ENCODE measurements at regions not wholly inside any gene's neighbourhood (a gene's known extent, or its start where the extent isn't known, plus 50 kb on each side); places are given as distances from the start of the nearest gene placed in this dataset.

DNA sequence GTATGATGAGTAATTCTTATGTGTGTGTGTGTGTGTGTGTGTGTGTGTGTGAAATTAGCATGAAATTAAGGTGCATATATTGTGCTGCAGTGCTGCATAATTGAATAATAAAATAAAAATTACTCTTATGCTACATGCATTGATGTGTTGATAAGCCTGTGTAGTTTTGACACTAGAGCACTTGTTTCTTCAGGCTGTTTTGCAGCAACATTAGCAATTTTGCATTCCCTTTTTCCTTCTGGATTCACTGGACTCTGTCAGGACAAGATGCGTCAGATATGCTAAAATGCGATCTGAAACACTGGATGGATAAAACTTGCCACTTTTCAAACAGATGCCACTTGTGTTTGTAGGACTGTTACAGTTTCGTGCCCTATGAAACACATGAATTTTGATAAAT, 175.4 kb upstream of the ATP6AP2 start:
- TF ChIP-seq, protein P1, sequence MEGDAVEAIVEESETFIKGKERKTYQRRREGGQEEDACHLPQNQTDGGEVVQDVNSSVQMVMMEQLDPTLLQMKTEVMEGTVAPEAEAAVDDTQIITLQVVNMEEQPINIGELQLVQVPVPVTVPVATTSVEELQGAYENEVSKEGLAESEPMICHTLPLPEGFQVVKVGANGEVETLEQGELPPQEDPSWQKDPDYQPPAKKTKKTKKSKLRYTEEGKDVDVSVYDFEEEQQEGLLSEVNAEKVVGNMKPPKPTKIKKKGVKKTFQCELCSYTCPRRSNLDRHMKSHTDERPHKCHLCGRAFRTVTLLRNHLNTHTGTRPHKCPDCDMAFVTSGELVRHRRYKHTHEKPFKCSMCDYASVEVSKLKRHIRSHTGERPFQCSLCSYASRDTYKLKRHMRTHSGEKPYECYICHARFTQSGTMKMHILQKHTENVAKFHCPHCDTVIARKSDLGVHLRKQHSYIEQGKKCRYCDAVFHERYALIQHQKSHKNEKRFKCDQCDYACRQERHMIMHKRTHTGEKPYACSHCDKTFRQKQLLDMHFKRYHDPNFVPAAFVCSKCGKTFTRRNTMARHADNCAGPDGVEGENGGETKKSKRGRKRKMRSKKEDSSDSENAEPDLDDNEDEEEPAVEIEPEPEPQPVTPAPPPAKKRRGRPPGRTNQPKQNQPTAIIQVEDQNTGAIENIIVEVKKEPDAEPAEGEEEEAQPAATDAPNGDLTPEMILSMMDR (IDR thresholded peaks at IDR 0.05; ENCODE audit: unreplicated experiment): no peak
- H3K9me3 Mint-ChIP-seq (ENCODE audit: low read depth): peaks cover 31% of the 10 kb centered on the region
- no peak for DNase-seq (ENCODE audit: low spot score, unreplicated experiment)
- H3K27ac Mint-ChIP-seq: no peak overlapping the region
- no peaks in the 10 kb centered on the region for H3K36me3 Mint-ChIP-seq (ENCODE audit: insufficient read depth)
- no peaks in the 10 kb centered on the region for H3K27me3 Mint-ChIP-seq
- H3K4me1 Mint-ChIP-seq (ENCODE audit: low read depth): peaks cover 4% of the 10 kb centered on the region
- no peak overlapping the region for H3K4me3 Mint-ChIP-seq (ENCODE audit: low read depth)

DNA sequence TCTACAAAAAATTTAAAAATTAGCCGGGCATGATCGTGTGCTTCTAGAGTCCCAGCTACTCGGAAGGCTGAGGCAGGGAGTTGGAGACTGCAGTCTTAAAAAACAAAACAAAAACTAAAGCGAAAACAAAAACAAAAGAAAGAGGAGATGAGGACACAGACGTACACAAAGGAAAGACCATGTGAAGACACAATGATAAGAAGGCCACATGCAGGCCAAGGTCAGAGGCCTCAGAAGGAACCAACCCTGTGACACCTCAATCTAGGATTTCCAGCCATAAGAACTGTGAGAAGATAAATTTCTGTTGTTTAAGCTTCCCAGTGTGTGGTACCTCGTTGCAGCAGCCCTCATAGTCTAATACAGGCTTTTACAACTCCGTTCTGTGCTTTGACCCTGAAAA, 177.0 kb upstream of the ATP6AP2 start:
- TF ChIP-seq, protein P1 (IDR thresholded peaks at IDR 0.05; ENCODE audit: unreplicated experiment): no peak
- Mint-ChIP-seq H3K36me3 (ENCODE audit: insufficient read depth) (no peaks in the 10 kb centered on the region), H3K9me3 (ENCODE audit: low read depth) (peaks cover 20% of the 10 kb centered on the region), H3K4me3 (ENCODE audit: low read depth) (no peak overlapping the region), H3K27me3 (no peaks in the 10 kb centered on the region), H3K4me1 (ENCODE audit: low read depth) (peaks cover 4% of the 10 kb centered on the region), H3K27ac (no peak overlapping the region)
- DNase-seq (ENCODE audit: low spot score, unreplicated experiment): no peak

DNA sequence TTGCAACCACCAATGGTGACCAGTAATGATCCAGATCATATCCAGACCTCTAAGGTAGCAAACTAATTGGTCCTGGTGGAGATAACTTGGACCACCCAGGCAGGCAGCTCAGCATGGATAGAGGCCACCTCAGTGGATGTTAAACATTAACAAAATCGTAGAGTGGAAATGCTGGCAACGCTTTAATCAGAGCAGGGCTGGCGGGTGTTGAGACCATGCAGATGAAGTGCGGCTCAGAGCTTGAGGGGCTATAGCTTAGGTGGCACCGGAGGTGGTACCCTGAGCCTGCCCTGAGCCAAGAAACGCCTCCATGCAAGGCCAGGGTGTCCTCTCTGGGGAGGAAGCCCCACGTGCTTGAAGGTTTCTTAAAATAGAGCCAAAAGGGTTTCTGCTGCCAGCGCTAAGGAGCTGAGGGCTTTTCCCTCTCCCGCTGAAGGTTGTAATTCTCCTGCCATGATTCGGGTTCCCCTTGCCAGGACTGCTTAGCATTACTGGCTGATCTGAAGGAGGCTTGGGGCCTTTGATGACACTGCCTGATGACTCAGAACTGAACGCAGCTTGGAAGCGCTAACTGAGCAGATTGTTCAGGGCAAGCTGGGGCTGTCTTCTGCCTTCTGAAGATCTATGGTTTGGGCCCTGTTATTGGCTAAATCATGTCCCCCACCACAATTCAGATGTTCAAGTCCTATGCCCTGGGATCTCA, 177.8 kb upstream of the ATP6AP2 start:
- H3K9me3 Mint-ChIP-seq (ENCODE audit: low read depth): peaks cover 15% of the 10 kb centered on the region
- H3K27me3 Mint-ChIP-seq: no peaks in the 10 kb centered on the region
- TF ChIP-seq, protein P1 (IDR thresholded peaks at IDR 0.05; ENCODE audit: unreplicated experiment): no peak
- peaks cover 4% of the 10 kb centered on the region for H3K4me1 Mint-ChIP-seq (ENCODE audit: low read depth)
- DNase-seq (ENCODE audit: low spot score, unreplicated experiment): no peak
- H3K4me3 Mint-ChIP-seq (ENCODE audit: low read depth): no peak overlapping the region
- H3K36me3 Mint-ChIP-seq (ENCODE audit: insufficient read depth): no peaks in the 10 kb centered on the region
- peak overlapping the region; percentile 21 for H3K27ac Mint-ChIP-seq

DNA sequence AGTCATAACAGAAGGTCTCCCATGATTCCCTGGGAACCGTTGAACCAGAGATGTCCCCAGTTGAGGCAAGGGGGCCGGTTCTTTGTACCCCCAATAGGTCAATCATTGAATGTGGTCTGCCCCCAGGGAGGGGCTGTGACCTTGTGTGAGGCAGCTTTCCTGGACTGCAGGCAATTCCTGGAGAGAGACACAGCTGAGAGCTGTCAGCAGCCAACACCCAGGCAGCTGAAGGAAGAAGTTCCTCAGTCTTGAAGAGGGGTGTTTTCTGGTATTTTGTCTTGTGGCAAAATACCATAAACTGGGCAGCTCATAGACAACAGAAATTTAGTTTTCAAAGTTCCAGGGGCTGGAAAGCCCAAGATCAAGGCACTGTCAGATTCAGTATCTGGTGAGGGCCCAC, 185.7 kb upstream of the ATP6AP2 start:
- DNase-seq (ENCODE audit: low spot score, unreplicated experiment): no peak
- Mint-ChIP-seq H3K27ac (no peak overlapping the region), H3K4me1 (ENCODE audit: low read depth) (no peaks in the 10 kb centered on the region), H3K27me3 (no peaks in the 10 kb centered on the region), H3K9me3 (ENCODE audit: low read depth) (peaks cover 11% of the 10 kb centered on the region), H3K4me3 (ENCODE audit: low read depth) (no peak overlapping the region), H3K36me3 (ENCODE audit: insufficient read depth) (no peaks in the 10 kb centered on the region)
- TF ChIP-seq, protein P1 (IDR thresholded peaks at IDR 0.05; ENCODE audit: unreplicated experiment): no peak

DNA sequence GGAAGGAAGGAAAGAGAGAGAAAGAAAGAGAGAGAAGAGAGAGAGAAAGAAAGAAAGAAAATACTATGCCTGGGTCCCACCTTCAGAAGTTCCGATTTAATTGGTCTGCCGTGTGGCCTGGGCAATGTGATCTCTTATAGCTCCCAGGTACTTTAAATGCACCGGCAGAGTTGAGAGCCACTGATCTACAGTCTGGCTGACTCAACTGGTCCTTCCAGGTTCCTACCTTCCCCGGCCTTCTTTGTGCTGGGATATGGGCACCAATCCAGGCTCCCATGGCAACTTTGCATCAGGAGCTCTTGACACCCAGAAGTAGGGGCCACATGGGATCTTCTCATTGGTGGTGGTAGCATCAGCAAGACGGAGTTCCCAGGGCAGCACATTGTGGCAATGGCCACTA, 186.5 kb upstream of the ATP6AP2 start:
- TF ChIP-seq, protein P1 (IDR thresholded peaks at IDR 0.05; ENCODE audit: unreplicated experiment): no peak
- Mint-ChIP-seq H3K9me3 (ENCODE audit: low read depth) (peaks cover 11% of the 10 kb centered on the region), H3K27ac (no peak overlapping the region), H3K36me3 (ENCODE audit: insufficient read depth) (no peaks in the 10 kb centered on the region), H3K27me3 (no peaks in the 10 kb centered on the region), H3K4me1 (ENCODE audit: low read depth) (no peaks in the 10 kb centered on the region), H3K4me3 (ENCODE audit: low read depth) (no peak overlapping the region)
- no peak for DNase-seq (ENCODE audit: low spot score, unreplicated experiment)

All from progenitor cell of endocrine pancreas (in vitro differentiated cells).